Heart right ventricle (tissue), 16 donors: ENCODE measurements at regions not wholly inside any gene's neighbourhood (a gene's known extent, or its start where the extent isn't known, plus 50 kb on each side); places are given as distances from the start of the nearest gene placed in this dataset.

Experiments used
- ATAC-seq, 8 donors: fragments of 200-7000 bp; cut with Tn5 transposase; one replicate each; pipeline ENCODE4 v1.9.1; 2020; ENCODE audit warnings: mild to moderate bottlenecking in 8 of 8, moderate library complexity in 8 of 8, moderate number of reproducible peaks in 1 of 8
- DNase-seq, 2 donors: peaks; one replicate each; pipeline ENCODE4 v3.0.0-alpha.2; 2020
- H3K27ac ChIP-seq, 10 donors: fragments of 200-600 bp; sonication (generic) in 2 of 10; one replicate each; pipeline versions ENCODE4 v1.5.0 to v1.8.0; 2020 to 2022; ENCODE audit warnings: mild to moderate bottlenecking in 3 of 10
- H3K27me3 ChIP-seq, 7 donors: fragments of 200-600 bp; one replicate each; pipeline ENCODE4 v1.8.0; 2021 to 2022; ENCODE audit warnings: mild to moderate bottlenecking in 2 of 7
- H3K36me3 ChIP-seq, 9 donors: fragments of 200-600 bp; sonication (generic) in 1 of 9; one replicate each; pipeline versions ENCODE4 v1.5.0 to v1.8.0; 2020 to 2022; ENCODE audit warnings: mild to moderate bottlenecking in 2 of 9
- H3K4me1 ChIP-seq, 9 donors: fragments of 200-600 bp; sonication (generic) in 1 of 9; one replicate each; pipeline versions ENCODE4 v1.5.0 to v1.8.0; 2020 to 2022; ENCODE audit warnings: mild to moderate bottlenecking in 4 of 9
- H3K4me3 ChIP-seq, 10 donors: fragments of 200-600 bp; sonication (generic) in 2 of 10; one replicate each; pipeline versions ENCODE4 v1.5.0 to v1.8.0; 2020 to 2022; ENCODE audit warnings: mild to moderate bottlenecking in 7 of 10, moderate library complexity in 2 of 10
- H3K9me3 ChIP-seq, 11 donors: fragments of 200-600 bp in 10 of 11; sonication (generic) in 2 of 11; one replicate each; pipeline versions ENCODE4 v1.5.0 to v1.8.0; 2013 to 2022; ENCODE audit warnings: mild to moderate bottlenecking in 2 of 11, control low read depth in 1 of 11, moderate library complexity in 1 of 11
- CTCF ChIP-seq, 9 donors: fragments of 200-600 bp; sonication (generic) in 2 of 9; IDR thresholded peaks; one replicate each; pipeline versions ENCODE4 v1.5.0 to v1.8.0; 2021 to 2022; ENCODE audit warnings: antibody characterized with exemption in 9 of 9, mild to moderate bottlenecking in 5 of 9, moderate library complexity in 1 of 9
- WGBS, 2 donors: extraction: QIAGEN DNeasy Blood & Tissue Kit; methylation state at CpG; one replicate each; pipeline ENCODE4 v1.1.7; 2013; ENCODE audit warnings: inconsistent platforms in 1 of 2; 5-methylcytosine and 5-hydroxymethylcytosine counted together
- intact Hi-C, 10 donors: fragments of 100-400 bp; cut with DNase I; formaldehyde crosslinking; loops; one replicate each; pipeline versions ENCODE4 v1.11.1 to v1.14.2; 2022
- donor health status: Arrhythmogenic right ventricular cardiomyopathy.
- donor health status: ischemic (EF 13 %, LVEDD 7.1; RV severe dilation, severe dysfunction).
- donor health status: healthy with polysubstance abuse.
- donor health status: DM: no; HTN: yes; CAD: no.
- donor health status: DM: no; HTN: no; CAD: no.
- donor health status: ischemic (EF 25% LVEDD 6.9; RV normal size, moderate dysfunction).
- donor health status: ischemic (EF 25% LVEDD 5.7; RV mildly dilated, moderate dysfunction).
- donor health status: healthy.
- donor health status: DM: yes; HTN: yes; CAD: no.
- donor health status: Ischemic cardiomyopathy.
- donor health status: ischemic (EF 35%, LVEDD 5.7; RV mildly dilated, moderate dysfunction).
- donor health status: nonischemic (EF 11% LVEDD 7.7; RV severe dilation, severe dysfunction).
- donor health status: DM: yes; HTN: yes; CAD: no.
- donor health status: PGD.
- donor health status: ischemic (EF 29% LVEDD 5.4; RV normal size, mild dysfunction).
- donor health status: nonischemic (EF 23%, LVEDD 6.1; RV moderate dilation, normal function).

- TF ChIP-seq CTCF (IDR thresholded peaks at IDR 0.05) = no peak
- Histone ChIP-seq H3K4me3 (no peak overlapping the region), H3K36me3 (no peaks in the 10 kb centered on the region), H3K27ac (no peak overlapping the region), H3K4me1 (no peaks in the 10 kb centered on the region), H3K27me3 (peaks cover 0 to 4% (median 0%) of the 10 kb centered on the region in 7 donors), H3K9me3 (peaks cover 0 to under 1% (median 0%) of the 10 kb centered on the region in 11 donors)
- intact Hi-C loops = no loop called here
- WGBS, 2 donors = 82 to 89% methylated on average over 4 of the region's 4 CpGs
- DNase-seq = no peak
- ATAC-seq = no peak
Observed at GRCh38 chr5:3701694-3702093, 106.1 kb downstream of the IRX1 start.

GRCh38 chr5:3704661-3705060 lies 109.0 kb downstream of the IRX1 start:
- DNase-seq = no peak
- TF ChIP-seq CTCF (IDR thresholded peaks at IDR 0.05) = no peak
- no peak overlapping the region for H3K27ac ChIP-seq
- H3K27me3 ChIP-seq = peaks cover 0 to 22% (median 0%) of the 10 kb centered on the region in 7 donors
- no peaks in the 10 kb centered on the region for H3K9me3 ChIP-seq
- intact Hi-C loops = no loop called here
- H3K4me3 ChIP-seq = no peak overlapping the region
- no peak for ATAC-seq
- no peaks in the 10 kb centered on the region for H3K36me3 ChIP-seq
- no peaks in the 10 kb centered on the region for H3K4me1 ChIP-seq

- DNase-seq (no peak), ATAC-seq (no peak)
- Histone ChIP-seq H3K4me1 (no peaks in the 10 kb centered on the region), H3K27ac (no peak overlapping the region), H3K4me3 (no peak overlapping the region), H3K27me3 (peaks cover 0 to 37% (median 5%) of the 10 kb centered on the region in 7 donors), H3K9me3 (no peaks in the 10 kb centered on the region), H3K36me3 (no peaks in the 10 kb centered on the region)
- no peak for TF ChIP-seq CTCF (IDR thresholded peaks at IDR 0.05)
- WGBS, 2 donors = 55 to 56% methylated on average over 11 of the region's 11 CpGs
- intact Hi-C loops = no loop called here
Observed at GRCh38 chr5:3709068-3709716, 113.6 kb downstream of the IRX1 start.

- peaks cover 0 to 37% (median 5%) of the 10 kb centered on the region in 7 donors for H3K27me3 ChIP-seq
- H3K4me1 ChIP-seq = no peaks in the 10 kb centered on the region
- intact Hi-C loops = loop anchor here in 1 of 10 donors (10.0 kb wide), 1 partner anchor 285 kb away; no protein-coding TSS in a partner anchor
- no peak for TF ChIP-seq CTCF (IDR thresholded peaks at IDR 0.05)
- WGBS, 2 donors = 53 to 63% methylated on average over 10 of the region's 10 CpGs
- no peak for ATAC-seq
- H3K36me3 ChIP-seq = no peaks in the 10 kb centered on the region
- no peak overlapping the region for H3K27ac ChIP-seq
- no peak for DNase-seq
- no peak overlapping the region for H3K4me3 ChIP-seq
- H3K9me3 ChIP-seq = no peaks in the 10 kb centered on the region
Observed at GRCh38 chr5:3709717-3710348, 114.2 kb downstream of the IRX1 start.
